Endothelial cell of umbilical vein (primary cell): ENCODE measurements at regions not wholly inside any gene's neighbourhood (a gene's known extent, or its start where the extent isn't known, plus 50 kb on each side); places are given as distances from the start of the nearest gene placed in this dataset.

Experiments
- CTCF ChIP-seq, 2 donors: IDR thresholded peaks; 1 replicate in 1 of 2; 2 replicates in 1 of 2; pipeline ENCODE4 v1.5.1; 2011; ENCODE audit warnings: low read length in 2 of 2, mild to moderate bottlenecking in 2 of 2, moderate library complexity in 2 of 2, control low read depth in 1 of 2, inconsistent platforms in 1 of 2, low read depth in 1 of 2; ENCODE audit not compliant: insufficient read depth in 1 of 2; ENCODE audit errors: extremely low read depth in 1 of 2
- EZH2 ChIP-seq: IDR thresholded peaks from 2 replicates; pipeline ENCODE4 v1.6.1; 2012; ENCODE audit warnings: borderline replicate concordance, low read depth, mild to moderate bottlenecking, moderate library complexity, low read length, inconsistent platforms; ENCODE audit not compliant: severe bottlenecking
- GATA2 ChIP-seq: IDR thresholded peaks from 2 replicates; pipeline ENCODE4 v1.7.0; 2011; ENCODE audit warnings: low read depth, mild to moderate bottlenecking, moderate library complexity, mixed read lengths, low read length; ENCODE audit not compliant: insufficient read length, insufficient read depth
- JUN ChIP-seq: IDR thresholded peaks from 2 replicates; pipeline ENCODE4 v1.6.1; 2011; ENCODE audit warnings: borderline replicate concordance, low read depth; ENCODE audit not compliant: insufficient read length, insufficient read depth
- MAX ChIP-seq: IDR thresholded peaks from 2 replicates; pipeline ENCODE4 v1.6.1; 2011; ENCODE audit not compliant: insufficient read depth, insufficient read length
- POLR2A ChIP-seq: IDR thresholded peaks from 2 replicates; pipeline ENCODE4 v1.6.1; 2012; ENCODE audit warnings: low read depth, mild to moderate bottlenecking, control low read depth, low read length
- POLR2AphosphoS5 ChIP-seq: IDR thresholded peaks from 2 replicates; pipeline ENCODE4 v1.6.1; 2012; ENCODE audit warnings: low read depth, mild to moderate bottlenecking, control low read depth, low read length, moderate library complexity; ENCODE audit not compliant: insufficient read depth

GRCh38 chr10:89981891-89982290, 280.5 kb downstream of the KIF20B start:
- no peak for TF ChIP-seq POLR2AphosphoS5
- no peak for TF ChIP-seq CTCF (IDR thresholded peaks at IDR 0.05; ENCODE audit: extremely low read depth in 1 of 2, insufficient read depth in 1 of 2, low read depth in 1 of 2, low read length in 2 of 2)
- no peak for TF ChIP-seq EZH2
- no peak for TF ChIP-seq POLR2A
- TF ChIP-seq GATA2: no peak
- TF ChIP-seq MAX: no peak
- TF ChIP-seq JUN: no peak
